Activated naive CD4-positive, alpha-beta T cell treated with Interleukin-2 at 50 U/mL for 16 hours (primary cell): ENCODE measurements at regions not wholly inside any gene's neighbourhood (a gene's known extent, or its start where the extent isn't known, plus 50 kb on each side); places are given as distances from the start of the nearest gene placed in this dataset.

ENCODE experiments used
- DNase-seq: peaks from one replicate; pipeline ENCODE4 v3.0.0-alpha.2; 2020

DNA sequence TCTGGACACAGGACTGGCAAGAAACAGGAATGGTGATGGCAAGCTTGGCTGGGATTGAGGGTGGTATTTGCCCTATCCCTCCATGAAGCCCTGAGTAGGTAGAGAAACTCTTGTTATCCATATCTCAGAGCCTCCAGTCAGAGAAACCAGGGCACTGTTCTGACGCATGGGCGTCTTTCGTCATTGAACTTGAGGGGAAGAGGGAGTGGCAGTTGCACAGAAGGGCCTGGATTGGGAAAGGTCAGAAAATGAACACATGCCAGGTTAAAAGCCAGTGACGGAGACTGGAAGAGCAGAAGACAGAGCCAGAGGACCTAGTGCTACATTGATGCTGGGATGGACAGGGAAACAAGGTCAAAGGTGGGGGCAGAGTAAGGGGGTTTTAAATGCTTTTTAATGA lies 516.7 kb downstream of the PLPP3 start:
- DNase-seq, result no peak

DNA sequence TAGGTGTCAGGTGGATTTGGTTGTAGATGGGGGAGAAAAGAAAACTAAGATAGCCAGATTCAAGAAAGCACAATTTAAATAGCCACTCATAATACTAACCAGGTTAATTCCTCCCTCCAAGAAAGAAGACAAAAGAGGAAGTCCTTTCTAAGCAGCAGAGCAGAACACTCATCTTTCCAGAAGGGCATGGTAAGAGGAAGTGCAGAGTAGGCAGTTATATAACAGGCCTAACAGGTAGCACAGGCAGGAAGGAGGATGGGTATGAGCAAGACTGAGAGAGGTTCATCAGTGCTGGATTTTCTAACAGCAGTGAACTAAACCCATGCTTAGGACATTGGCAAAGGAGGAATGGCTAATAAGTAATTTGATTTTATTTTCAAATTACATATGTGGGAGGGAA lies 517.5 kb downstream of the PLPP3 start:
- no peak for DNase-seq

DNA sequence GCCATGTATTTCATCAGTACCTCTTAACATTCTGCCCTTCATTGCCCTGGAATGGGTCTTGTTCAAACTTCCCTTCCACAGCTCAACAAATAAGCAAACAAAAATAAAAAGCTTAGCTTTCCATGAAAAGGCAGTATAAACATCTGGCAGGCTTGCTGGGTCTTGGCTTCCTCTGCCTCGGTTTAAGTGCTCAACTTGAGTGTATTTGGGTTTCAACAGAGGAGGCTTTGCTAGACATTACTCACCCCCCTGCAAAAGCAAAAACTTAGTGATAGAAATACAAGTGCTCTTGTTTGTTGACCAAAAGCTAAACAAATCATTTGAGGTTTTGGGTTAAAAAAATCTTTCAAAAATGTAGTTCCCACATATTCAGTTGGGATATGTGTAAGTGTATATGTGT lies 518.5 kb downstream of the PLPP3 start:
- no peak for DNase-seq

DNA sequence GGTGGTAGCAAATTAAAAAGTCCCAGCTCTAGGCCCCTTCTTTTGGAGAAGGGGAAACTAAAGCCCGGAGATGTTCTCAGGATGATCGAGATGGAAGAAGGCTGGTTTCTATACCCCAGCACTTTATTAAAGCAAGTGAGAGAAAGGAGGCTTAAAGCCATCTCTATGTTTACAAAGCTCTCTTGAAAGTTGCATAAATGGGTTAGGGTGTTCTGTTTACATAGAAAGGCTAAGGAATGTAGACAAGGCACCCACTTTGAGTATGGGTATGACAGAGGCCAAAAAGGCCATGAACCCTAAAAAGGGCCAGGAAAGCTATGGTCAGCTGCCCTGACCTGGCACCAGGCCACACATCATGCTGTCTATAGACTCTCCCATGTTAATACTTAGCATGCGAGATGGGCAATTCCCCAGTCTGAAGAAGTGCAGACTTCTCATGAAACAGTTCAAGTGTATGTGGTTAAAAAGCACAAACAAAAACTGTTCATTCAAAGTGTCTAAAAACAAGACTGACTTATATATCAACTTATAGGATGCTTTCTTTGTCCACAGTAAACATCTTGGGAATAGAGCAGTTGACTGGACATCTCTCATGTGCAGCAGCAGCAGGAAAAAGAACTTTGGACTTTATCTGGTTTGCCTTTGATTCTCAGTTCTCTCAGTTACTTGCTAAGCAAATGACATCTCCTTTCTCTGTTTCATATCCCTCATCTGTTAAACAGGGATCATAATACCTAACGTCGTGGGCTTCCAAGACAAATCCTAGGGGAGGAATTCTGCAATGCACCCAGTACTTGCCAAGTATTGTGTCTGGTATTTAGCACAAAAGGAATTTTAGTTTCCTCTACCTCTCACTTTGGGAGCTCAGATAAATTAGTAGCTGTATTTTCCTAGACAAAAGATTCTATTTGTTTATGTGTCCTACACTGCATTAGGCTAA lies 521.6 kb downstream of the PLPP3 start:
- no peak for DNase-seq

DNA sequence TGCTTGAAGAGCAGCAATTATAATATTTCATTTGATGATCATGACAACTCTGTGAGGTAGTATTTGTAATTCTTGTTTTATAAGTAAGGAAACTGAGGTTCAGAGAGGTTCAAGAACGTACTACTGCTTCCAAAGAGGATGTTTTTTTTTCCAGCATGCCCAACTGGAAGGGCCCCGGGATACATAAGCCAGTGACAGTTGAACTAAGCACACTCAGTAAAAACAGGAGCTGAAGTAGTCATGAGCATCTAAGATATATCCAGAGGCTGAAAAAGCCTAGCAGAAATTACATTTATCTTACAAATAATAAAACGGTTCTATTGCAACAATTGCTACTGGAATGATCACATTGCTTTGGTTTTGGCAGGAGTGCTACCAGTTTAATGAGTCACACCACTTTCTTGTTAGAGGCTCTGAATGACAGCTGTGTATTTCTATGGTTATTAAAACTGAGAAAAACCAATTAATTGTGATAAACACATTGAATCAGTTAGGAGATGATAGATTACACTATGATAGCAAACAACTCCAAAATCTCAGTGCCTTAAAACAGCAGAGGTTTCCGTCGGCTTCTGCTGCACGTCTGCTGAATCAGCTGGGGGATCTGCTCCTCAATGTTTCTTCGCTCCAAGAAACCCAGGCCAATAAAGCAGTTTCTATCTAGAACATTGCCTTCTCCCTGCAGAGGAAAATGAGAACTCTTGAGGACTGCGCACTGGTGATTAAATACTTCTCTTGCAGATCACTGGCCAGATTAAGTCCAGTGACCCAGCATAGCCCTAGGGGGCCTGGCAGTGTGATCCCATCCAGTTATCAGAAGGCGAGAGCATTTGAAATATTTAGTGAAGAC lies 522.7 kb downstream of the PLPP3 start:
- no peak for DNase-seq

DNA sequence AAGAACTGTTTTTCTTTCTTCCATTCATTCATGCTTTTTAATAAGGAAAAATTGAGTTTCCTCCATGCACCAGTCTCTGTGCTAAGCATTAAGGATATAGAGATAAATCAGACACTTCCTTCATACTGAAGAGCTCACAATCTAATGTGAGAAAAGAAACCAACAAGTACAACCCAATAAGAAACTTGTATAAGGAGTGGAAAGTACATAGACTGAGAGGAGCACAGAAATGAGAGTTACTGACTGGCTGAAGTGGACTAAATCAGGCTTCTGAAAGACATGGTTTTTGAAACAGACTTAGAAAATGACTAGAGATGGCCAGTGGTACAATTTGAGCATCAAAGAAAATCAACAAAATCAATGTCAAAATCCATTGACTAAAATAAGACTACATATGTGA lies 524.4 kb downstream of the PLPP3 start:
- DNase-seq, result no peak

DNA sequence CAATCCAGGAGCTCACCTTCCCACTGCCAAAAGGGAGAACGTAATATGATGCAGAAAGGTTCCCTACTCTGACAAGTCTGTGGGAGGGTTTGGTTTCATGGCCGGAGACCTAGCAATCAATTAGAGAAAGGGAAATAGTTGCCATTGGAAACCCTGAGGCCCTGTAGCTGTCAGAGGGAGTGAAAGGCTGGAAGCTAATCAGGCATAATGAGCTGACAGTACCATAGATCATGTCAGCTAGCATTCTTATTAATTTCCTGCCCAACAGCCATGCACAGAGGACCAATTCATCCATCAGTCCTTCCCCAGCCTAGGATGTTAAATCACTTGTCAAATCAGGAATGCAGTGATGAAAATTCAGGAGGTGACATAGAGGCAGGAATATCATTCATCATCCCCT lies 527.3 kb downstream of the PLPP3 start:
- no peak for DNase-seq

DNA sequence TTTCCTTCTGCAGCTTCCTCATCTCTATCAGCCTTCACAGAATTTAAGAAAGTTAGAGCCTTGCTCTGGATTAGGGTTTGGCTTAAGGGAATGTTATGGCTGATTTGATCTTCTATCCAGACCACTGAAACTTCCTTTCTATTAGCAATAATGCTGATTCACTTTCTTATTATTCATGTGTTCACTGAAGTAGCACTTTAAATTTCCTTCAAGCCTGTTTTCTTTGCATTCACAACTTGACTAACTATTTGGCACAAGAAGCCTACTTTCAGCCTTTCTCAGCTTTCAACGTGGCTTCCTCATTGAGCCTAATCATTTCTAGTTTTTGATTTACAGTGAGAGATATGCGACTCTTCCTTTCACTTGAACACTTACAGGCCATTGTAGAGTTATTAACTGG lies 528.5 kb downstream of the PLPP3 start:
- DNase-seq, result no peak

DNA sequence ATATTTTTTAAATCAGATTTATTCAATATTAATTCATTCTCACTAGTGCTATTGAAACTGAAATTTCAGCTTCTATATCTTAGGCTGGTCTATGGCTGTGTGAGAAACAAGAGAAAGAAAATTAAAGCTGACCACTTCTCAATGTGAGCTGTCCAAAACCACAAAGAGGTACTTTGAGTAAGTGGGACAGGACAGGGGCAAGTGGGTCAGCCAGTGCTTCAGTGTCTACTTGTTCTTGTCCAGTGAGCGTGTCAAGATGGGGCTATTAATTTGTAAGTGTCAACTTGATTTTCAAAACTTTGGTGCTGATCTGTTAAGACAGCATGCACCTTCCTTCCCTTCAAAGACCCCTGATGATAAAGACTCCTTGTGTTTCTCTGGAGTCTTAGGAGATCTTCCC lies 533.9 kb downstream of the PLPP3 start:
- no peak for DNase-seq

DNA sequence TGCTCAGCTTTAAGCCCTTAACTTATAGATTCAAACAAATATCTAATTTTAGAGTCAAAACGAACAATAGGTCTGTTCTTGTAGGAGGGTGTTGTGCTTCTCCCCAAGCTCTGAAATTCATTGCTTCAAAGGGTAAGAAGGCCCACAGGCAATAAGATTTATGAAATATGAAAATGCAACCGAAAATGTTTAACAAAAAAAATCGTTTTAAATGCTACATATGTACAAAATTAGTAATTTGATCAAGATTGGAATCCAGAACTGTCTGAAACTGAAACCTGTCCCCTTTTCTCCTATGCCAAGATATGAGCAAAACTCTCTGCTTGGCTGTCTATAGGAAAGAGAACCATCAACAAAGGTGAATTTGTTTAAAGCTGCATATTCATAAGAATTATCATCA lies 534.3 kb downstream of the PLPP3 start:
- no peak for DNase-seq

DNA sequence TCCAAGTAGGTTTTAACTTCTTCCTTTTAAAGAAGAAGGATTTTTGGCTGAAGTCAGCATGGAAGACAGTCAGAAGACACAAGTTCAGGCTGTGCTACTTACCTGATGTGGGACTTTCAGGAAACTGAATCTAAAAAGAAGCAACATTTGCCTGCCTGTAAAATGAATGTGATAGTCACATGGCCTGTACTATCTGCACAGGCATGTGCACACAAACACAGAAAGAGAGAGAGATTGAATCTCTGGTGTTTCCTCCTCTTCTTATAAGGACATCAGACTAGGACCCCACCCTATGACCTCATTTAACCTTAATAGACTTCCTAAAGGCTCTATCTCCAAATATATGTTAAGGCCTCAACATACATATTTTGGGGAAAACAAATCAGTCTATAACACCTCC lies 542.9 kb downstream of the PLPP3 start:
- no peak for DNase-seq

DNA sequence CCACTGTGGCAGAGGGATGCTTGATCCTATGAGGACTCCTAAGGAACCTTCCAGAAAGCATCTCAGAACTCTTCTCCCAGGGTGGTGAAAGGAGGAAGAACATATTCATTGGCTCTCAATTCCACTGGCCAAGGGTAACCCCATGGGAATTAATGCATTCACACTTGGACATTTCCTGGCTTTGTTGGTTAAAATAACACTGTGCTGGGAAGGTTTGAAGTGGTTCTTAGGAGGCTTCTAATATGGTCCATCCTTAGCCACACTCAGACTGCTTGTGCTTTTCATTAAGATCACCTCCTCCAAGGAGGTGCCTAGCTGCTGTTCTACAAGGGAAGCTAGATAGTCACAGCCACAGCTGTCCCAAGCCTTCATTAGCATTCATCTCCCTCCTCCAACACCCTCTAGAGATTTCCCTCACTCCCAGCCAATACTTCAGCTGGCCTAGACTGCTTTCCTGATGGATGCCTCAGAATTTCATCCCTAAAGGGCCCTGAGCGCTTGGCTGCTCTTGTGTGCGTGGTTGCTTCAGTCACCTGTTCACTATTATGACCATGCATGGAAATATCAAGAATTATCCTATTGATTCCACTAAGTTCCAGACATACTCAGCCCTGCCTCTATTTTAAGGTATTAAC lies 544.4 kb downstream of the PLPP3 start:
- DNase-seq, result no peak

DNA sequence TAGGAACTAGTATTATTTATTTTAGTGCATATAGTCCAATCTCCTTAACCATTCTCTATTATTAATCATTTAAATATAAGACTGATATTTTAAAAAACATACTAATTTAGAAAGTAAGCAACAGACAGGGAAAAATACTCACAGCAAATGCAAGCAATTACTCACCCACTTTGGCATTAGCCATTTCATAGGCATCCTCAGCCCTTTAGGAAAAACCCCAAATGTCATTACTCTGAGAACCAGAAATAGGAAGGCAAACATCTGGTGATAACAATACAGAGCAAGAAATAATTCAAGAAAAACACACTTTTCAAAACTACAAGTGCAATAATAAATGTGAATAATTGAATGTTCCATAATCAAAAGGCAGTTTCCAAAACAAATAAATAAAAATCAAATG lies 545.1 kb downstream of the PLPP3 start:
- DNase-seq, result no peak

DNA sequence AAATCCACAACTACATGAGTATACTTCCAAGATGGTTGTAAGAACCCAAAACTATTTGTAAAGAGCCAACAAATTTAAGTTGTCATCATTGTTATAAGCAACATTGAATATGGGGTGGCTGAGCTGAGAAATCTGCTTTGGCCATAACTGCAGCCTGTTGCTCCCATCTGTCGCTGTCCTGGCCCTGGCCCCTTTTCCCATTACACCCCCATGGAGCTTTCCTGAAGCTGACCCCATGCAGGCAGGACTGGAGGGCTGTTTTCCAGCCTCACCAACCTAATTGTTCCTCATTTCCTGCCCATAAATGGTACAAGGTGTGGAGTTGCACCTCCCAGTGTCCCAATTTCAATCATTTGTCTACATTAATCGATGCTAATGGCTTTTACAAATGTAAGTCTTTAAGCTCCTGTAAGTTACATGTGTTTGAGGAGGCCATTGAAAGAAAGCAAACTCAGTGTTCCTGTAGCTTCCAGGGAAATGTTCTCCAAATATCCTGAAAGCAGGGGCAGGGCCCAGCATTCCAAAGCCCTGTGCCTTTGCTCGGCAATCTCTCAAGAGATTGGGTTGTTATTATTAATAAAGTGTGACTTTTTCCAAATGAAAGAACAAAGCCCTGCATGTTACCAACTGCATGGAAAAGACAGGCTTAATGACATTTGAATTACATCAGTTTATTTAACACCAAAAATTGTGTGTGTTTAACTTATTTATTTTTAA lies 545.9 kb downstream of the PLPP3 start:
- DNase-seq, result no peak

DNA sequence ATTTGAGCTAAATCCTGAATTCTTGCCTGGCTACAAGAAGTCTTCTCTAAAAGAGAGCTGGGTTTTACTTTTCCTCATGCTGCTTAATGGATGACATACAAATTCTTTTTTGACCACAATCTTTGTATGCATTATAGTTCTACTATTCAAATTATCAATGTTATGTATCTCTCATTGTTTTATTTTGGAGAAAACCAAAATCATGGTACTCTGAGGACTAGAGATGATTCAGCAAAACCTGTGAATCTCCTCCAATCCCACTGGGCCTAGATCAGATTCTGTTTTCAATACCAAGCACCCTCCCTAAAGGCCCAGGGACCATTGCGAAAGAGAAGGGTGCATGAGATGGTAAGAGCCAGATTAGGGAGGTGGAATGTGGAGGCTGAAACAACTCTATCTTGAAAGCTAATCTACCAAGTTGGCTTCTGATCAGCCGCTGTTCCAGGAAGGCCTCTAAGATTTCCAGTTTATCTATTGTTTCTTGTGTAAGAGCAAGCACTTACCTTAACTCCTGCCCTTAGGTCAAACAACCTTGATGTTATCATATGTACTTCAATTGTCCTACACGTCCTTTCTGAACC lies 547.2 kb downstream of the PLPP3 start:
- no peak for DNase-seq

DNA sequence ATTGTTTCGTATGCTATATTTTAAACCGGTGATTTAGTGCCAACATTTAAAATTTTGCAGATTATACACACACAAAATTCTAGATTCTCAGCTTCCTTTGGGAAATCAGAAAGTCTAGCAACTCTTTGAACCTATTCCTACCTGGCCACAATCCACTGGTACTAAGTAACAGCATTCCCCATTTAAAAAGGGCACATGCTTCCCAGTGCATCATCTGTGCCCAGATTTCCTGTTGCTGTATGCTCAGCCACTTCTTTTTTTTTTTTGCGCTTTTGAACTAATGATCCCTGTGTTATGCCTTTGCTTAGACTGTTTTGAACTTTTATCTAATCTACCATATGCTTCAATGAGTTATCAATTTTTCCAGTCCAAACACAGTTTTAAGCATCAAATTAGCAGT lies 548.4 kb downstream of the PLPP3 start:
- no peak for DNase-seq

DNA sequence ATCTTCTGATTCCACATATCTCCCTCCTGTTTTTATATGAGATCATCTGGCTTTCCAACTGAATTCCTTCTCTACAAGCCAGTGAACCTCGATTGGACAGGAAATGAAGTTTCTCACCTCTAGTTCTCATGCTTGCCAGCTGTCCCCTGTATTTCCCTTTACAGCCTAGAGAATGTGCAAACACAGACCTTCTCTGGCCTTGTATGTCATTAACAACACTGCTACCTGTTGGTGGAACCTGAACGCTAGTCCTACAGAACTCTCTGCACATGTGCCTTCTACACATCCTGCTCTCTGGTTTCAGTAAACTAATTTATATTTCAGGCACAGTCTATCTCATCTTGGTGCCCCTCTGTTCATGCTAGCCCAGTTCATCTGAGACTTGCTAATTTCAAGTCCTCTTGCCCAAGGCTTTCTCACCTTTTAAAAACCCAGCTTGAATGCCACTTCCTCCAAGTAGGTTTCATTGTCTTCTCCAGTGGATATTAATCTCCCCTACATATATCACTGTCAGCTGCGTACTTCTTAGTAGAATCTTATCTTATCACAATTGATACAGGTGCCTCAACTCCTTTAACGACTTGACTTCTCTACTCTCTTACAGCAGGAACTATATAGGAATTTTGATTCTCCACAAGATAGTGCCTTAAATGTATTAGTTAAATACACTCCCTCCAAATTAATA lies 549.9 kb downstream of the PLPP3 start:
- DNase-seq, result no peak

DNA sequence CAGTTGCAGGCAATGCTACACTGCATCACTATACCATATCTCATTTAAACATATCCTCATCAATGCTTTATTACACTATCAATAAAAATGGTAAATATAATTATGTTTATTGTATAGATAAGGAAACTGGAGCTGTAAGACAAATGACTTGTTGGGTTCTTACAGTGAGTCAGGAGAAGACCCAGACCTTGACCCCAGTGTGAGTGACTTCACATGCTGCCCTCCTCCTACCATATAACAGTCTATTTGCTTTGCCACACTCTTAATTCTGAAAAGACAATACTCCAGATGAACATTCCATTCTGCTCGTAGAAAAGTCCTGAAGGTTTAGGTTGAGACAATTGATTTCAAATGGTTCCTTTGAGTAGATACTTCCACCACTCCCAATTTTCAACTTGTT lies 550.5 kb downstream of the PLPP3 start:
- no peak for DNase-seq

DNA sequence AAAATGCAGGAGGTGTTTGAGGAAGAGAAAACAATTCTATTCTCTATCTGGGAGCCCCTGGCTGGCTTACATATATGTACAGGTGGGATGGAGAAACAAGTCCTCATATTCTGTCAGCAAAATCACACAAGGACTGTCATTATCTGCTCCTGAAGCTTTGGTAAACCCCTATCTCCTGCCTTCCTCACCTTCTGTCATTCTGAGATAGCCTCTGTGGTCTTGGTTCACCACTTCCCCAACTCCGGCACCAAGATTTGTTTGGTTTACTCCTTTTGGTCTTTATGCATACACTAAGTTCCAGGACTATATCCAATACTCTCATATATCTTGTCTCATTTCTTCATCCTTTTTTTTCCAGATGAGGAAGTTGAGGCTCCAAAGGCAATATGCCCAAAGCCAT lies 551.1 kb downstream of the PLPP3 start:
- no peak for DNase-seq

DNA sequence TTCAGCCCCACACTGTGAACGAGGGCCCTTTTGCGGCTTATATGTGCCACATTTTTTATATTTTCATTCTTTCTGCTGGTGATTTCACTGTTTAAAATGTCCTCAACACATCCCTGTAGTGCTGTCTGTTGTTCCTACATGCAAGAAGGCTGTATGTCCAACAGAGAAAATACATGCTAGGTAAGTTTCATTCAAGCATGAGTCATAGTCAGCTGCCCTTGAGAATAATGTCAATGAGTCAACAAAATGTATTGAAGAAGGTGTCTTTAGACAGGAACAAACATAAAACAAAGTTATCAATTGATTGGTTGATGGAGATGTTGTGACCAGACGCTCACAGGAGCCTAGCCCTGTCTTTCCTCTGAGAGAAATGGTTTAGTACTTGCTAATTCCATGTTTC lies 553.4 kb downstream of the PLPP3 start:
- DNase-seq, result no peak

DNA sequence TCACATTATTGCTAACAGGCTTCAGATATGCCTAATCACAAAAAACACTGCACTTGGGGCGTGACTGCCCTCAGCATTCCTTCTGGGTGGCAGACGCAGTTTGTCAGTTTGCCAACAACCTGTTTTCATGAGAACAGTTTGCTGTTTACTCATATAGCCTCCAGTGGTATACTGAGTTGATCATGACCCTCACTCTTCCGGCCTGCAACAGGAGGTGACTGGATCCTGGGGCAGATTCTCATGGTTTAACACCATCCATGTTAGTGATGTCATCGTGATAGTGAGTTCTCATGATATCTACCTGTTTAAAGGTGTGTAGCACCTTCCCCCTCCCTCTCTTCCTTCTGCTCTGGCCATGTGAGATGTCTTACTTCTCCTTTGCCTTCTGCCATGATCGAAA lies 555.2 kb downstream of the PLPP3 start:
- DNase-seq, result no peak

DNA sequence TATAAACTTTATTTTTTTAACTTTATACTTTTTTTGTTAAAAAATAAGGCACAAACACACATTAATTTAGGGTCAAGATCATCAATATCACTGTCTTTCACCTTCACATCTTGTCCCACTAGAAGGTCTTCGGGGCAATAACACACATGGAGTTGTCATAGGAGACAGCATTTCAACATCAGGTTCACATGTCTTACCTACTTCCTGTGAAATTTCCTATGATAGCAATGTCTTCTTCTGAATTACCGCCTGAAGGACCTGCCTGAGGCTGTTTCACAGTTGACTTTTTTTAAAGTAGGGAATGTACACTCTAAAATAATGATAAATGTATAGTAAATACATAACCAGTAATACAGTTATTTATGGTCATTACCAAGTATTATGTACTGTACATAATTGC lies 559.4 kb downstream of the PLPP3 start:
- DNase-seq, result no peak
